ENCODE measurements at regions not wholly inside any gene's neighbourhood (a gene's known extent, or its start where the extent isn't known, plus 50 kb on each side); places are given as distances from the start of the nearest gene placed in this dataset.

- TF ChIP-seq CTCF (IDR thresholded peaks at IDR 0.05) (no peak), EZH2 (IDR thresholded peaks at IDR 0.05; ENCODE audit: borderline replicate concordance, insufficient read depth, low read depth, low read length, poor library complexity, severe bottlenecking) (no peak)
Observed at GRCh38 chr15:98437752-98438151, 210.6 kb upstream of the IGF1R start.
